Stomach (tissue), 8 donors: ENCODE measurements at regions not wholly inside any gene's neighbourhood (a gene's known extent, or its start where the extent isn't known, plus 50 kb on each side); places are given as distances from the start of the nearest gene placed in this dataset.

Experiments used
- DNase-seq, 2 donors: peaks; one replicate each; pipeline versions ENCODE4 v3.0.0 to v3.0.0-alpha.2; 2013 to 2019
- H3K27ac ChIP-seq, 5 donors: fragments of 200-600 bp in 4 of 5; sonication (generic) in 4 of 5; one replicate each; pipeline ENCODE4 v1.5.1; 2013 to 2019; ENCODE audit warnings: mild to moderate bottlenecking in 1 of 5, moderate library complexity in 1 of 5
- H3K27me3 ChIP-seq, 3 donors: fragments of 200-600 bp; sonication (generic); one replicate each; pipeline ENCODE4 v1.5.1; 2017 to 2019; ENCODE audit warnings: mixed run types in 1 of 3
- H3K36me3 ChIP-seq, 4 donors: fragments of 200-600 bp; sonication (generic); 1 replicate in 3 of 4; 2 replicates in 1 of 4; pipeline ENCODE4 v1.5.1; 2016 to 2019
- H3K4me1 ChIP-seq, 4 donors: fragments of 200-600 bp; sonication (generic); one replicate each; pipeline ENCODE4 v1.5.1; 2016 to 2019
- H3K4me3 ChIP-seq, 4 donors: fragments of 200-600 bp; sonication (generic) in 3 of 4; one replicate each; pipeline ENCODE4 v1.5.1; 2016 to 2019; ENCODE audit warnings: mild to moderate bottlenecking in 1 of 4
- H3K9me3 ChIP-seq, 4 donors: fragments of 200-600 bp; sonication (generic); one replicate each; pipeline ENCODE4 v1.5.1; 2016 to 2019
- EP300 ChIP-seq: sonication (generic); formaldehyde crosslinking; IDR thresholded peaks from one replicate; pipeline ENCODE4 v1.6.1; 2017; ENCODE audit warnings: antibody characterized with exemption
- POLR2A ChIP-seq, 4 donors: fragments of 450-650 bp; IDR thresholded peaks; one replicate each; pipeline ENCODE4 v1.6.1; 2016; ENCODE audit warnings: antibody characterized with exemption in 4 of 4, control low read depth in 2 of 4, mild to moderate bottlenecking in 1 of 4, moderate library complexity in 1 of 4
- POLR2AphosphoS5 ChIP-seq, 3 donors: sonication (generic); formaldehyde crosslinking; IDR thresholded peaks; one replicate each; pipeline ENCODE4 v1.6.1; 2016; ENCODE audit warnings: antibody characterized with exemption in 3 of 3
- WGBS, 5 donors: extraction: QIAGEN DNeasy Blood & Tissue Kit in 3 of 5; methylation state at CpG; one replicate each; pipeline versions ENCODE4 v1.1.5 to v1.1.7; 2013 to 2018; 5-methylcytosine and 5-hydroxymethylcytosine counted together
- intact Hi-C: fragments of 100-400 bp; cut with DNase I; formaldehyde crosslinking; loops from one replicate; pipeline ENCODE4 v1.15.1; 2023; ENCODE audit warnings: low total_unique reads
- TF ChIP-seq, protein P1 (sequence below), 7 experiments: fragments of 450-650 bp in 4 of 7; fragments of 200-600 bp in 3 of 7; sonication (generic) in 3 of 7; IDR thresholded peaks; one replicate each; pipeline ENCODE4 v1.5.1; 2016 to 2019; ENCODE audit warnings: antibody characterized with exemption in 7 of 7, control low read depth in 2 of 7, mild to moderate bottlenecking in 1 of 7
- donor health status: healthy with polysubstance abuse.
- donor health status: Bipolar disorder and iron deficiency.
- donor health status: healthy.

DNA sequence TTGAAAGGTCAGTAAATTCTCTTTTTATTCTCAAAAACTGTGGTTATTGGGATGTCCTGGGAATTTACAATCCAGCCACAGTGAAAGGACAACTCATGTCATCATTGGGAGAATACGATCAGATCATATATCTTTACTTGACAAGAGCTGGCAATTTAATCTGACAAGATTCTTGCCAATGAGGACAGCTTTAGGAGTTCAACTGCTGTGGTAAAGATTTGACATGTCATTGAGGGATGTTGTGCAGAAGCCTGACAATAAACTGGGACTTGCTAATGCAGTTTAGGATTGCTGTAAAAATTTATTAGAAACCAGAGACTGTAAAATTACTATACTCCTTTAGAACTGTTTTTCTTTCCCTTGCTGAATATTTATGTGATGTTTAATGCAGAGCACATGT lies 1131.0 kb downstream of the MAT2B start:
- no peaks in the 10 kb centered on the region for H3K27me3 ChIP-seq
- no peaks in the 10 kb centered on the region for H3K4me1 ChIP-seq
- no peak overlapping the region for H3K27ac ChIP-seq
- TF ChIP-seq POLR2AphosphoS5 (IDR thresholded peaks at IDR 0.05) (no peak), EP300 (no peak), POLR2A (IDR thresholded peaks at IDR 0.05) (no peak)
- TF ChIP-seq, protein P1, sequence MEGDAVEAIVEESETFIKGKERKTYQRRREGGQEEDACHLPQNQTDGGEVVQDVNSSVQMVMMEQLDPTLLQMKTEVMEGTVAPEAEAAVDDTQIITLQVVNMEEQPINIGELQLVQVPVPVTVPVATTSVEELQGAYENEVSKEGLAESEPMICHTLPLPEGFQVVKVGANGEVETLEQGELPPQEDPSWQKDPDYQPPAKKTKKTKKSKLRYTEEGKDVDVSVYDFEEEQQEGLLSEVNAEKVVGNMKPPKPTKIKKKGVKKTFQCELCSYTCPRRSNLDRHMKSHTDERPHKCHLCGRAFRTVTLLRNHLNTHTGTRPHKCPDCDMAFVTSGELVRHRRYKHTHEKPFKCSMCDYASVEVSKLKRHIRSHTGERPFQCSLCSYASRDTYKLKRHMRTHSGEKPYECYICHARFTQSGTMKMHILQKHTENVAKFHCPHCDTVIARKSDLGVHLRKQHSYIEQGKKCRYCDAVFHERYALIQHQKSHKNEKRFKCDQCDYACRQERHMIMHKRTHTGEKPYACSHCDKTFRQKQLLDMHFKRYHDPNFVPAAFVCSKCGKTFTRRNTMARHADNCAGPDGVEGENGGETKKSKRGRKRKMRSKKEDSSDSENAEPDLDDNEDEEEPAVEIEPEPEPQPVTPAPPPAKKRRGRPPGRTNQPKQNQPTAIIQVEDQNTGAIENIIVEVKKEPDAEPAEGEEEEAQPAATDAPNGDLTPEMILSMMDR (IDR thresholded peaks at IDR 0.05) = no peak
- no peak for DNase-seq
- H3K36me3 ChIP-seq = no peaks in the 10 kb centered on the region
- H3K9me3 ChIP-seq = no peaks in the 10 kb centered on the region
- H3K4me3 ChIP-seq = no peak overlapping the region
- 57 to 71% (median 66%) methylated on average over 1 of the region's 1 CpG for WGBS, 5 donors
- intact Hi-C loops = no loop called here

DNA sequence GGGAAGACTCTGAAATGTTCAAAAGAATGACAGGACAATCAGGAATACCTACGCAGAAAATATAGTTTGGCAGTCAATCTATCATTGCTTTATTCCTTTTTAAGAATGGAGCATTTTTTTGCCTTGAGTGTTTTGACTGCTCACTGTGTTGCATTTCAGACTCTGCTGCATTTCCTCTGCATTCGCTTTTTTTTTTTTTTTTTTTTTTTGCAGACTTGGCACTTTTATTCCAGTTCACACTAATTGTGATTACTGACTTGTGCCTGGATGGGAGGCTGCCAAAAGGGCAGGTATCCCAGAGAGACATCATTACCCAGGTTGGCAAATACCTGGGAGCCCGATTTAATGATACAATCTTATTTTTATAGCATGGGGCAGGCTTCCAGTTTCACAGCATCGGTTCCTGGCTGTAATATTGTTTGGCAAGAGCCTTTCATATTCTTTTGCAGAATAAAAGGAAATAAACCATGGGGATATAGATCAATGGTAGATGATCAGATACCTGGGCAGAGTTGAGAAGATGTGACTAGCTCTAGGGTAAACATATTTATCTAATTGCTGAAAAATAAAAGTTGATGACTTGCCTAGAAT lies 1132.6 kb downstream of the MAT2B start:
- TF ChIP-seq POLR2A (IDR thresholded peaks at IDR 0.05) (no peak), POLR2AphosphoS5 (IDR thresholded peaks at IDR 0.05) (no peak), EP300 (no peak)
- TF ChIP-seq, protein P1 (IDR thresholded peaks at IDR 0.05) = no peak
- intact Hi-C loops = no loop called here
- Histone ChIP-seq H3K27me3 (no peaks in the 10 kb centered on the region), H3K27ac (no peak overlapping the region), H3K9me3 (no peaks in the 10 kb centered on the region), H3K36me3 (no peaks in the 10 kb centered on the region), H3K4me1 (no peaks in the 10 kb centered on the region), H3K4me3 (no peak overlapping the region)
- DNase-seq = no peak
- WGBS, 5 donors = 64 to 77% (median 71%) methylated on average over 4 of the region's 4 CpGs

DNA sequence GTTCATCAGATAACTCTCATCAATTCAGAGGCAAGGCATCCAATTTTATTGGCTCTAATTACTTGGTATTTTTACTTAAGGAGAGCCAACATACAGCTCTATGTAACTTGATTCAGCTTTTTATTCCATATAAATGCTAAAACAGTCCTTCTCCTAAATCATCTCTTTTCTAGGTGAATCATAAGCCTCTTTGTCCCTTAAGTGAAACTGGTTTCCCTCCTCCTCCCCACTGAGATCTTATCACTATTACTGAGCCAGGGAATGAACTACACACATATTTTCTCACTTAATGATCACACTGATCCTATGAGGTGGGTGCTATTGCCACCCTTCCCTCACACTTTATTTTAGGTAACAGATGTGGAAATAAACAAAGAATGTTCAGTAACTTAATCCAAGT lies 1143.8 kb downstream of the MAT2B start:
- Histone ChIP-seq H3K9me3 (no peaks in the 10 kb centered on the region), H3K36me3 (no peaks in the 10 kb centered on the region), H3K4me3 (no peak overlapping the region), H3K27me3 (no peaks in the 10 kb centered on the region), H3K27ac (no peak overlapping the region), H3K4me1 (no peaks in the 10 kb centered on the region)
- TF ChIP-seq EP300 (no peak), POLR2AphosphoS5 (IDR thresholded peaks at IDR 0.05) (no peak), POLR2A (IDR thresholded peaks at IDR 0.05) (no peak)
- TF ChIP-seq, protein P1 (IDR thresholded peaks at IDR 0.05) = no peak
- no peak for DNase-seq
- intact Hi-C loops = no loop called here

DNA sequence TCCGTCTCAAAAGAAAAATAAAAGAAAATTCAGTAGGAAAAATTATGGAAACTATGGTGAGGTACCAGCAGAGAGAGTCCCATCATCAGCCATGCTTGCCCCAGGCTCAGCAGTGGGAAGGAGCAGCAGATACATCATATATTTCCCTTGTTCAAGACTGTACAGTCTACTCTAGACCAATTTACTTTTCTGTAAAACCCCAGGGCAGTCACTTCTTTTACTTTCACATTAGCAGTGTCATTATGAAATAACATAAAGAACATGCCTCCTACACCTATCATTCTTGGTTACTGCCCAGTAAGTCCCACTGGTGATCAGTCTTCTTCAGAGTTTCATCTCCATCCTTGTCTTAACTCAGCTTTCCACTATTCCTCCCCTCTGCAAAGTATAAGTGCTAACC lies 1145.0 kb downstream of the MAT2B start:
- 89 to 100% (median 91%) methylated on average over 1 of the region's 1 CpG for WGBS, 5 donors
- Histone ChIP-seq H3K9me3 (no peaks in the 10 kb centered on the region), H3K4me3 (no peak overlapping the region), H3K27ac (no peak overlapping the region), H3K36me3 (no peaks in the 10 kb centered on the region), H3K27me3 (no peaks in the 10 kb centered on the region), H3K4me1 (no peaks in the 10 kb centered on the region)
- intact Hi-C loops = no loop called here
- DNase-seq = no peak
- TF ChIP-seq POLR2A (IDR thresholded peaks at IDR 0.05) = no peak
- no peak for TF ChIP-seq EP300
- TF ChIP-seq POLR2AphosphoS5 (IDR thresholded peaks at IDR 0.05) = no peak
- TF ChIP-seq, protein P1 (IDR thresholded peaks at IDR 0.05) = no peak
